ENCODE measurements at regions not wholly inside any gene's neighbourhood (a gene's known extent, or its start where the extent isn't known, plus 50 kb on each side); places are given as distances from the start of the nearest gene placed in this dataset.

GRCh38 chr1:13931226-13931625, 231.2 kb downstream of the PRDM2 start:
- TF ChIP-seq CTCF (IDR thresholded peaks at IDR 0.05; ENCODE audit: low read depth, low read length, poor library complexity, severe bottlenecking) = no peak
- TF ChIP-seq EZH2phosphoT487 (IDR thresholded peaks at IDR 0.05; ENCODE audit: borderline replicate concordance, low read length) = no peak

All from DOHH2 (cell line).